ENCODE measurements at regions not wholly inside any gene's neighbourhood (a gene's known extent, or its start where the extent isn't known, plus 50 kb on each side); places are given as distances from the start of the nearest gene placed in this dataset.

DNA sequence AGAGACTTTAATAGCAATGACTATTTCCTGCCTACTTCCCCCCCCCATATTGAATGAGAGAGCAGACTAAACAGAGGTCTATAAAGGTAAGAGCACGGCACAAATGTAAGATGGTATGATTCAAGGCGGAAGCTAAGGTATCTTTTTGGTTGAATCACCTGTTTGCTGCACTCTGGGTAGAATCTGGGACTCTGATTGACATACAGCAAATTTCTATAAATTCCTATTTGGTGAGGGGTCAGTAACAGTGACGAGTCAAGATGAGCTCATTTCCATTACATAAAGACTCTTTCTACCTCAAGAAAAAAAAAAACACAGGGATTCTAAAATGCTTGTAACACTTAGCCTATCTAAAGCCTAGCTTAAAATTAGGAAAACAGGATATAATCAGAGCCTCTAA, 297.3 kb downstream of the TNS1 start:
- TF ChIP-seq Cebpa-rat (IDR thresholded peaks at IDR 0.05): no peak
- H3K36me3 ChIP-seq: no peaks in the 10 kb centered on the region
- H3K4me3 ChIP-seq: no peak overlapping the region
- no peak overlapping the region for H3K27ac ChIP-seq
- no peaks in the 10 kb centered on the region for H4K20me1 ChIP-seq
- peaks cover 0 to 5% (median 0%) of the 10 kb centered on the region in 11 experiments; a peak in 1 of 22 replicates for H3K9me3 ChIP-seq (replicated peaks in 1 of 11)
- H3K4me2 ChIP-seq: no peak overlapping the region
- H3K9ac ChIP-seq: no peak overlapping the region
- 0 out of 20 replicates have a peak, but pooled peaks cover 0 to 5% (median 0%) of the 10 kb centered on the region in 10 experiments for H3K4me1 ChIP-seq
- H3K27me3 ChIP-seq: no peaks in the 10 kb centered on the region

DNA sequence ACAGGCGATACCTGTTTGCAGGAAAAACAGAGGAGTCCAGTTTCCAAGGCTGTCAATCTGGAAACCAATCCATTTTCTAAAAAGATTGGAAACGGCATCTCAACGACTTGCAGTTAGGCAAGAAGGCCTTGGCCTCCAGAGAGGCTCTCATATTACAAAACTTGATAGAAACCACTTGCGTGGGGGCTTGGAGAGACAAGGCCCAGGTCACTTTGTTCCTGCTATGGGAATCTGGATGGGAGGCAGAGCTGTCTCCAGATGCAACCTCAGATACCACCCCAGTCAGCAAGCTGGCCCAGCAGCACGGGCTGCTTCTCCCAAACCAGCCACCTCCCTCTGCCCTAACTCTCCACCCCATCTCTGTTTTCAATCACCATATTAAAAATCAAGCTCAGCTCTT, 298.8 kb downstream of the TNS1 start:
- no peak overlapping the region for H3K27ac ChIP-seq
- peaks cover 0 to 5% (median 0%) of the 10 kb centered on the region in 11 experiments; a peak in 1 of 22 replicates for H3K9me3 ChIP-seq (replicated peaks in 1 of 11)
- no peaks in the 10 kb centered on the region for H4K20me1 ChIP-seq
- H3K36me3 ChIP-seq: no peaks in the 10 kb centered on the region
- no peak overlapping the region for H3K9ac ChIP-seq
- no peaks in the 10 kb centered on the region for H3K4me1 ChIP-seq
- no peaks in the 10 kb centered on the region for H3K27me3 ChIP-seq
- H3K4me2 ChIP-seq: no peak overlapping the region
- no peak for TF ChIP-seq Cebpa-rat (IDR thresholded peaks at IDR 0.05)
- no peak overlapping the region for H3K4me3 ChIP-seq

DNA sequence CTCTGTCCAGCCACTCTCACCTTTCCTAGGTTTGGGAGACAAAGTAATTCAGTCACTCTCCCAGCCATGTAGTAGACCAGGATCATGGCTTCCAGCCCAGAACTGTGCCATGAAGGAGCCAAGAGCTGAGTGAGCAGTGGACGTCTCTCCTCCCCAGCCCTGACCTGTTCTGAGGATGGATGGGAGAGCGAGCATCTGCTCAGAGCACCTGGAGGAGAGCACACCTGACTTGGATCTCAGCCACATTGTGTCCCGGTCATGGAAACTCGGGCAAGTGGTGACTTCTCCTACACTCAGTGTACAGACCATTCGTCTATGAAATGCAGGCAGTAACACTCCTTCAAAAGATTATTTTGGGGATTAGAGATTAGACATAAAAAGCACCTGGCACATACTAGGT, 299.7 kb downstream of the TNS1 start:
- H4K20me1 ChIP-seq: no peaks in the 10 kb centered on the region
- H3K27me3 ChIP-seq: no peaks in the 10 kb centered on the region
- H3K36me3 ChIP-seq: no peaks in the 10 kb centered on the region
- no peak overlapping the region for H3K9ac ChIP-seq
- H3K4me2 ChIP-seq: no peak overlapping the region
- TF ChIP-seq Cebpa-rat (IDR thresholded peaks at IDR 0.05): no peak
- no peak overlapping the region for H3K4me3 ChIP-seq
- peaks cover 0 to 5% (median 0%) of the 10 kb centered on the region in 11 experiments; a peak in 1 of 22 replicates for H3K9me3 ChIP-seq (replicated peaks in 1 of 11)
- H3K4me1 ChIP-seq: no peaks in the 10 kb centered on the region
- H3K27ac ChIP-seq: no peak overlapping the region

DNA sequence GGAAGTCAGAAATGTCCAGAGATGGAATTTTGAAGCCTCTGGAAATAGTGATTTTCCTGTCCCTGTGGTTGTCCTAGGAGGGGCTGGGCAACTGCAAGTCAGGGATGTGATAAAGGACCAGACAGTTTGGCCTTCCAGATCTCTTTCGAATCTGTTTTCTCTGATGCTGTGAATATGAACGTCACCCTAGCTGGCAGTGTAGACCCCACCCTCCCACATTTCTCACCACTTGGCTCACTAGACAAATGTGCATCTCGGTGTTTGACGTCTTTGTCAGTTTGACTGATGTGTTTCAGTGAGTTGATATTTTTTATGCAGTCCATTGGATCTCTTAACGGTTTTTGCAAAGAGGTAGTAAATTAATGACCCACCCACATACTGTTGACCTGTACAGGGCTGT, 301.2 kb downstream of the TNS1 start:
- TF ChIP-seq Cebpa-rat (IDR thresholded peaks at IDR 0.05): no peak
- Histone ChIP-seq H3K4me3 (no peak overlapping the region), H3K4me1 (no peaks in the 10 kb centered on the region), H3K27me3 (no peaks in the 10 kb centered on the region), H3K9me3 (replicated peaks in 1 of 11) (peaks cover 0 to 5% (median 0%) of the 10 kb centered on the region in 11 experiments; a peak in 1 of 22 replicates), H3K27ac (no peak overlapping the region), H3K36me3 (no peaks in the 10 kb centered on the region), H3K9ac (no peak overlapping the region), H4K20me1 (no peaks in the 10 kb centered on the region), H3K4me2 (no peak overlapping the region)

DNA sequence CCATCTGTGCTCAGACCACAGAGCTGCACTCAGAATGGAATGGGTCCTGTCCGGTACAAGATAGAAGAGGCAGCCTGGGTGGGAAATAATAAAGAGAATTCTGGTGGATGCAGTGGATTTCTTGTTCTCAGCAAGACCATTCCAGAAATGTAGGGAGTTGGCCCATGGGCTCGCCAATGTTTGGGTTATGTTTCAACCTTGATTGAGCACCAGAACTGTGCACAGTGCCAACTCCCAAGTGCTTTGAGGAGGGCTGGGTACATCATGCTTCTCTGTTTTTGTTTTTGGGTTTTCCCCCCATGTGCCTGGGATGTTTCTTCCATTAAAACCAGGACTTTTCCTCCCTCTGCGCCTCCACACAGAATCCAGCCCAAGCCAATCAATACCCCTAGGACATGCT, 304.1 kb downstream of the TNS1 start:
- no peak overlapping the region for H3K27ac ChIP-seq
- H4K20me1 ChIP-seq: no peaks in the 10 kb centered on the region
- H3K9me3 ChIP-seq (replicated peaks in 1 of 11): no peaks in the 10 kb centered on the region
- H3K4me3 ChIP-seq: no peak overlapping the region
- no peak overlapping the region for H3K9ac ChIP-seq
- no peak overlapping the region for H3K4me2 ChIP-seq
- no peaks in the 10 kb centered on the region for H3K27me3 ChIP-seq
- no peaks in the 10 kb centered on the region for H3K36me3 ChIP-seq
- TF ChIP-seq Cebpa-rat (IDR thresholded peaks at IDR 0.05): no peak
- H3K4me1 ChIP-seq: peaks cover 0 to 11% (median 8%) of the 10 kb centered on the region in 10 experiments; a peak in 13 of 20 replicates

DNA sequence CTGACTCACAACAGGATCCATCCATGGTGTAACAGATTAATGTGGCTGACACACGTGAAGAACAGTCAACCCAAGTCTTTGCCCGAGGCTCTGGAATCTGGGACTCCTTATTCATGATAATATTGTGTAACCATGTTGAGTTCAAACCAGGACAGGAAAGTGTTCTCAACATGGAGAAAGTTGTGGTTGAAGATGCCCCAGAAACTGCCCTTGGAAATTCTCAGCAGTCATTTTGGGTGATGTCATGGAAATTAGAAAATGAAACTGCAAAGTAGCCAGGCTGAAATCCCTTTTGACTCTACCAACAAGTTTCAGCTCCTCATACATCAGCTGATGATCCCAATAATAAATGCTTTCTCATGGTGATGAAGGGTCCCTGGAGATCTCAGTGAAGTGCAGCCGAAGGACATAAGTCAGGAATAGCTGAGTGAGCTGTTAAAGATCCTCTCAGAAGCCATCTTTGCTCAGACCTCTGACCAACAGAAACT, 307.7 kb downstream of the TNS1 start:
- no peak overlapping the region for H3K9ac ChIP-seq
- 0 out of 22 replicates have a peak, but pooled peaks of 2 of the 11 experiments have one; percentile 20 to 28 for TF ChIP-seq Cebpa-rat (IDR thresholded peaks at IDR 0.05)
- peaks cover 0 to under 1% (median 0%) of the 10 kb centered on the region in 11 experiments; a peak in 2 of 22 replicates for H3K9me3 ChIP-seq (replicated peaks in 1 of 11)
- H3K27me3 ChIP-seq: no peaks in the 10 kb centered on the region
- H3K27ac ChIP-seq: peak overlapping the region in 2 of 11 experiments; percentile 0 to 13; a peak in 1 of 22 replicates
- no peaks in the 10 kb centered on the region for H4K20me1 ChIP-seq
- H3K4me1 ChIP-seq: peaks cover 0 to 11% (median 8%) of the 10 kb centered on the region in 10 experiments; a peak in 13 of 20 replicates
- peak overlapping the region in 10 of 11 experiments; percentile 1 to 44 (median 23); a peak in 12 of 22 replicates for H3K4me2 ChIP-seq
- H3K4me3 ChIP-seq: no peak overlapping the region
- H3K36me3 ChIP-seq: no peaks in the 10 kb centered on the region

DNA sequence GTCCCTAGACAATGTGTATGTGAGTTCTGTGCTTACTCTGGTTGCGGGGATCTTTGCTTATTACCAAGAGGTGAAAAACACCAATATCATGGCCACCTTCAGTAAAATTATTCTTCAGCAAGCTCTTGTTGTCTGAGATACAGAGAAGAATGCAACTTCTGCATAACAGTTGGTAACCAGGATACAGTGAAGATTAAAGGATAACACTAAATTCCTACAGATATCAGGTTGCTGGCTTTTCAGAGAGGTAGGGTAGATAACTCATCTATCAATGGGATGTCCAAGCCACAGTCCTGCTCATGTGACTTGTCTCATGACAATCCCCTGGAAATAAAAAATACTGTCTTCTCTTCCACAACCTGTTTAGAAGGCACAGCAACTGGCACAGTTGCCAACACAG, 308.5 kb downstream of the TNS1 start:
- H3K4me3 ChIP-seq: no peak overlapping the region
- peaks cover 0 to 4% (median 0%) of the 10 kb centered on the region in 11 experiments; a peak in 2 of 22 replicates for H3K9me3 ChIP-seq (replicated peaks in 1 of 11)
- no peak overlapping the region for H3K9ac ChIP-seq
- peaks cover 0 to 11% (median 8%) of the 10 kb centered on the region in 10 experiments; a peak in 13 of 20 replicates for H3K4me1 ChIP-seq
- no peaks in the 10 kb centered on the region for H3K27me3 ChIP-seq
- H3K27ac ChIP-seq: no peak overlapping the region
- no peak for TF ChIP-seq Cebpa-rat (IDR thresholded peaks at IDR 0.05)
- H3K4me2 ChIP-seq: 0 out of 22 replicates have a peak overlapping the region, but pooled peaks of 2 of the 11 experiments have one; percentile 1 to 33
- no peaks in the 10 kb centered on the region for H3K36me3 ChIP-seq
- no peaks in the 10 kb centered on the region for H4K20me1 ChIP-seq

DNA sequence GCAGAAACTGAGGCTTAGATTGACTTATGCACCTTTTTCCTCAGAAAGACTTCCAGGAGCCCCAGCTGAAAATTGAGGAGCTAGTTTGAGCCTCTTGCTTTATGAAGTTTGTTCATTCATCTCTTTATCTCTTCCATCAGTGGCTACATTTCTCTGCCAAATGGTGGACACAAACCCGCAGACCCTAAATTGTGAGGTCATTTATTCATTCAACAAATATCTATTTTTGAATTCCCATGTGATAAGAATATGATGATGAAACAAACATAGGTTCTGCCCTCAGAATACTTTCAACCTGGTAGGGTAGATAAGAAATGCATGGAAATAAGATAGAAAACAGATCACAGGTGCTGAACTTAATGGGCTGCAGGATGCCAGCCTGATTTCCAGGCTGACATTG, 309.4 kb downstream of the TNS1 start:
- H3K9ac ChIP-seq: no peak overlapping the region
- H3K9me3 ChIP-seq (replicated peaks in 1 of 11): peaks cover 0 to 4% (median 0%) of the 10 kb centered on the region in 11 experiments; a peak in 2 of 22 replicates
- peaks cover 6 to 16% (median 14%) of the 10 kb centered on the region in 10 experiments; a peak in 16 of 20 replicates for H3K4me1 ChIP-seq
- no peak overlapping the region for H3K4me2 ChIP-seq
- no peaks in the 10 kb centered on the region for H3K36me3 ChIP-seq
- no peaks in the 10 kb centered on the region for H3K27me3 ChIP-seq
- H4K20me1 ChIP-seq: no peaks in the 10 kb centered on the region
- TF ChIP-seq Cebpa-rat (IDR thresholded peaks at IDR 0.05): no peak
- no peak overlapping the region for H3K4me3 ChIP-seq
- H3K27ac ChIP-seq: no peak overlapping the region

DNA sequence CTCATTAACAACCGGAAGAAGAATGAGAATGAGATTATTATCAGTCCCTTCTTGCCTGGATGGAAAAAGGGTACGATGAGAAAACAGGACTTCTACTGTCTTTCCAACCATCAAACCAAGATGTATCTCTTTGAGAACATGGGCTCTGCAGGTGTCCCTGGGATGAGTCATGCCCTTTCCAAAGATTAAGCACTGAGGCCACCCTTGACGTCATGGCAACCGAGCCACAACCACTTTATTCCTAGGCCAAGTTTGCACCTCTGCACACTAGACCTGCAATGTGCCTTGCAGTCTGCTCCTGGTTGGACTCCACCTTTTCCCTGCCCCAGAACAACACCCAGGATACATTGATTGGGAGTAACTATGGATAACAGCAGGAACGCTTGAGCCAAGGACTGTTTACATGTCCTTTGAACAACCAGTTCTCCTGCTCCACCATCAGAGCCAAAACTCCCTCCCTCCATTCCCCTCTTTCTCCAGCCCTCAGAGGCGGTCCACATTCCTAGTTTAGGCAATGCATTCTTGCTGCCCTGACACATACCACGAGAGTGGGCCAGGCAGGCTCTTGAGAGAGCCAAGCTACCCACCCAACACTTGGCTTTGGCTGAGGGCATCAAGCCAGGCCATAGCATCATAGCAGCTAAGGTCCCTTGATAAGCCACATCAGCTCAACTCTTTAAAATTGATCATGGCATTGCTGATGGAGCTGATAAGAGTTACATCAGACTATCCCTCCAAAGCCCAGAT, 310.7 kb downstream of the TNS1 start:
- Histone ChIP-seq H3K36me3 (no peaks in the 10 kb centered on the region), H3K4me1 (peaks cover 6 to 18% (median 15%) of the 10 kb centered on the region in 10 experiments; a peak in 16 of 20 replicates), H3K4me2 (no peak overlapping the region), H3K9ac (no peak overlapping the region), H3K9me3 (replicated peaks in 1 of 11) (peaks cover 0 to 4% (median 0%) of the 10 kb centered on the region in 11 experiments; a peak in 2 of 22 replicates), H4K20me1 (no peaks in the 10 kb centered on the region), H3K27ac (no peak overlapping the region), H3K4me3 (no peak overlapping the region), H3K27me3 (no peaks in the 10 kb centered on the region)
- no peak for TF ChIP-seq Cebpa-rat (IDR thresholded peaks at IDR 0.05)

Data from BLaER1 treated with 17β-estradiol and CSF1 and Interleukin-3, amounts not matched to agents 10 nM and 100 nM (cell line).